ENCODE measurements at regions not wholly inside any gene's neighbourhood (a gene's known extent, or its start where the extent isn't known, plus 50 kb on each side); places are given as distances from the start of the nearest gene placed in this dataset.
A peak's percentile ranks its signal among the peaks of the same experiment; 100 is the strongest.
"Not testable (repeated sequence)": the region's sequence is repeated elsewhere in the genome, so short reads cannot be mapped to it uniquely, and the experiment has no call there.

DNA sequence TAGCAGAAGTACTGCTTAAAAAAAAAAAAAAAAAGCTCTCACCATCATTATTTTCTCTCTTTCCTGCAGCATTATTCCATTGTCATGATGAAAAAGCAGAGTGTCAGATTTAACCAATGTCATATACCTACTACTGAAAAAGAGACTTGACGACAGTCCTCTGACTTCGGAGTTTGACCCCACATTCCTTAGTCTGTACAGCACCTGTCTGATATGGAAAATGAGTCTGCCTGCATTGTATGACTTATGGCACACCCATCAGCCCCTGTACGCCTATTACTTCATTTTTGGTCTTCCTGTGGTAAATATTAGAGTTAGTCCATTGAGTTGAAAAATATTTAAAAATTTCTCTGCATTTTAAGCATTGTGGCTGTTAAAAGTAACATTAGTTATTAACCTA is 54.5 kb upstream of the NOX4 start:
- H3K4me1 ChIP-seq (ENCODE audit: control insufficient read depth, insufficient read depth, low read length), result no peaks in the 10 kb centered on the region
- H3K27me3 ChIP-seq (ENCODE audit: control insufficient read depth, insufficient read depth, low read length), result no peaks in the 10 kb centered on the region
- H3K9me3 ChIP-seq (replicated peaks; ENCODE audit: control insufficient read depth, low read depth, low read length), result no peaks in the 10 kb centered on the region
- no peaks in the 10 kb centered on the region for H3K36me3 ChIP-seq (ENCODE audit: control insufficient read depth, insufficient read depth, low read length)
- WGBS (ENCODE audit: insufficient coverage), result no CpG with 5 or more reads among the region's 3 CpGs
- H3K4me3 ChIP-seq (ENCODE audit: low read length), result no peak overlapping the region
- no peak for DNase-seq
- no peak overlapping the region for H3K27ac ChIP-seq (ENCODE audit: low read length)

DNA sequence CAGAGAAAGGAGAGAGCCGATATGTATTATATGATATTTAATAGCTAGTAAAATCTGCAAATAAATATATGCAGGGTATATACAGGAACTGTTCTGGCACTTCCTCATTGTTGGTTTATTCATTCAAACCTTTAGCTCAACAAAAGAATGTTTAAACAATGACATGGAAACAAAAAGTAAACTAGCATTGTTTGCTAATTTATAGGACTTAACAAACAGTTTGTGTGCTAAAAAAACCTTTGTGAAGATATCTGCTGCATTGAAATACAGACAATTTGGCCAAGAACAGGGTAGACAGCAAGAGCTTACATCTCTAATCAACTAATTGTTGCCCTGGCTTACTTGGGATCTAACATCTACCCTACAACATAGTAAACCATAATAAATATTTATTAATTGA is 64.6 kb upstream of the NOX4 start:
- H3K4me3 ChIP-seq (ENCODE audit: low read length); H3K4me1 ChIP-seq (ENCODE audit: control insufficient read depth, insufficient read depth, low read length); H3K9me3 ChIP-seq (replicated peaks; ENCODE audit: control insufficient read depth, low read depth, low read length); DNase-seq; H3K27ac ChIP-seq (ENCODE audit: low read length); H3K36me3 ChIP-seq (ENCODE audit: control insufficient read depth, insufficient read depth, low read length); H3K27me3 ChIP-seq (ENCODE audit: control insufficient read depth, insufficient read depth, low read length): not testable (repeated sequence)
- no CpG with 5 or more reads among the region's 1 CpG for WGBS (ENCODE audit: insufficient coverage)

DNA sequence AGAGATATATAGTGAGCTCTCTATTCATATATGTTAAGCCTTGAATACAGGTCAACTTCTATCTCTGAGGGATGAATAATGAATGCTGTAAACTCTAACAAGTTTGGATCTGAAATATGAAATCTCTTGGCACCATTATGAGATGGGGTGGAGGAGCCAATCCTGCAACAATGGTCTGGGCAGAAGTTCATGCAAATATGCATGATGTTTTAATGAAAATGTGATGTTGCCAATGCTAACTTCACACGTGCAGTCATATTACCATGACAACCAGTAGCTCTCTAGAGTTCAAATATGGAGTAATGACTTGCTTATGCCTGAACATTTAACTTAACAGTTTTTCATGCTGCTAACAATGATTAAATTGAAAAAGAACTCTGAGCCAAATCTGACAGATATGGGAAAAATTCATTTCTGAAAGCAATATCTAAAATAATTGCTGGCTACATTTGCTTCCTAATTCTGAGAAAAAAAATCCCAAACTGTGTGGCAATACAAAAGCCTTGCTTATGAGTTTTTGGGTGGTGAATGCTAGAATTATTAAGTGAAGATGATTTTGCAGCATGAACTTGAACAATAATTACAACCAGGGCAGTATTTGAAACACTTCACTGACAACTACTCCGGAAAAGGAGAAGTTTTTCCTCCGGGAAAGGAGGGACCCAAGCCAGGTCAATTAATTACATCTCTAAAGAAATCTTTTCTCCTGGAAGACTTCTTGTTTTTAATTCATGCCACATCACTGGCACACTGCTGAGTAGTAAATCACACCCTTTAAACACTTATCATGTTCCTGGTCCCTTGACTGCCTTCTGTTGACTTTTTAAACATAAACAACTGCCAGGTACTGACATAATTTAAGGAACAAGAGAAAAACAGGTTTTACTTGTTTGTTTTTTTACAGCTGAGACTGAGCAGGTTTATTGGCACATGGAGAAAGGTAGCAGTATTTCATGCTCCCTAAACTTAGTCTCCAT is 65.8 kb upstream of the NOX4 start:
- H3K4me3 ChIP-seq (ENCODE audit: low read length); H3K9me3 ChIP-seq (replicated peaks; ENCODE audit: control insufficient read depth, low read depth, low read length); H3K27me3 ChIP-seq (ENCODE audit: control insufficient read depth, insufficient read depth, low read length); H3K27ac ChIP-seq (ENCODE audit: low read length); H3K4me1 ChIP-seq (ENCODE audit: control insufficient read depth, insufficient read depth, low read length); H3K36me3 ChIP-seq (ENCODE audit: control insufficient read depth, insufficient read depth, low read length): not testable (repeated sequence)
- WGBS (ENCODE audit: insufficient coverage), result 30% methylated on average over 2 of the region's 3 CpGs
- DNase-seq, result peak; percentile 86

DNA sequence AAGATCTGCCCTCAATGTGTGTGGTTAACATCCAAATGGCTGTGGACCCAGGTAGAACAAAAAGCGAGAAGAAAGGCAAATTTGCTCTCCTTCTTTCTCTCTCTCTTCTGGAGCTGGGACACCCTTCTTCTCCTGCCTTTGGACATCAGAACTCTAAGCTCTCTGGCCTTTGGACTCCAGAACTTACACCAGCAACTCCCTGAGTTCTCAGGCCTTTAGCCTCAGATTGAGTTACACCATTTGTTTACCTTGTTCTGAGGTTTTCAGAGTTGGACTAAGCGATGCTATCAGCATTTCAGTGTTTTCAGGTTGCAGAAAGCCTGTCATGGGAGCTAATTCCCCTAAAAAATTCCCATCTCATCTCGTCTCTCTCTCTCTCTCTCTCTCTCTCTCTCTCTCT is 69.4 kb upstream of the NOX4 start:
- not testable (repeated sequence) for H3K9me3 ChIP-seq (replicated peaks; ENCODE audit: control insufficient read depth, low read depth, low read length)
- WGBS (ENCODE audit: insufficient coverage), result no CpG with 5 or more reads among the region's 3 CpGs

DNA sequence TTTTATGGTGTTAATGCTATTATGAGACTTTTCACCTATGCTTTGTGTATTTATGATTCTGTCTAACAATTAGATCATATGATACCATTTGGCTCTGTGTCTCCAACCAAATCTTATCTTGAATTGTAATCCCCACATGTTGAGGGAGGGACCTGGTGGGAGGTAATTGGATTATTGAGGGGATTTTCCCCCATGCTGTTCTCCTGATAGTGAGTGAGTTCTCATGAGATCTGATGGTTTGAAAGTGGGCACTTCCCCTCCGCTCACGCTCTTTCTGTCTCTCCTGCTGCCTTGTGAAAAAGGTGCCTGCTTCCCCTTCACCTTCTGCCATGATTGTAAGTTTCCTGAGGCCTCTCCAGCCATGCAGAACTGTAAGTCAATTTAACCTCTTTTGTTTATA is 71.6 kb upstream of the NOX4 start:
- H3K4me1 ChIP-seq (ENCODE audit: control insufficient read depth, insufficient read depth, low read length); DNase-seq; H3K27ac ChIP-seq (ENCODE audit: low read length); H3K9me3 ChIP-seq (replicated peaks; ENCODE audit: control insufficient read depth, low read depth, low read length); H3K27me3 ChIP-seq (ENCODE audit: control insufficient read depth, insufficient read depth, low read length); H3K36me3 ChIP-seq (ENCODE audit: control insufficient read depth, insufficient read depth, low read length); H3K4me3 ChIP-seq (ENCODE audit: low read length): not testable (repeated sequence)
- WGBS (ENCODE audit: insufficient coverage), result no CpG with 5 or more reads among the region's 2 CpGs

More for the DNA sequence above, 69.4 kb upstream of the NOX4 start:
- not testable (repeated sequence) for H3K27me3 ChIP-seq (ENCODE audit: control insufficient read depth, insufficient read depth, low read length); H3K36me3 ChIP-seq (ENCODE audit: control insufficient read depth, insufficient read depth, low read length); H3K27ac ChIP-seq (ENCODE audit: low read length); H3K4me3 ChIP-seq (ENCODE audit: low read length); DNase-seq; H3K4me1 ChIP-seq (ENCODE audit: control insufficient read depth, insufficient read depth, low read length)

DNA sequence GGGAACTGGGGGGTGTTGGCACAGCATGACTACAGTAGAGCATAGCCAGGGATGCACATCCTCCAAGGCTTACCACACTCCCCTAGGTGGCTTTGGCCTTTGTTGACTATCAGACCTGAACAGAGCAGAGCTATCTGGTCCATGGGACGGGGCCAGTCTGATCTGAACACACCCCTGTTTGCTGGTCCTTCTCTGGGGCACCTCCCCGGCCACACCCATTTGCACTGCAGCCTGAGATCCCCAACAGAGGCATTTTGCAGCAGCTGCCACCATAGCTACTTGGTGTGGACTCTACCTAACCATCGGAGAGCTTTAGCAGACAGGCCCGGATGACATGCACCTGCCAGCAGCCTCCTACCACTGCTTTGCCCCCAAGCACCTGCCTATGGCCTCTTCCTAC is 75.8 kb upstream of the NOX4 start:
- H3K4me3 ChIP-seq (ENCODE audit: low read length), result no peak overlapping the region
- DNase-seq, result no peak
- WGBS (ENCODE audit: insufficient coverage), result 89% methylated on average over 4 of the region's 4 CpGs
- no peaks in the 10 kb centered on the region for H3K9me3 ChIP-seq (replicated peaks; ENCODE audit: control insufficient read depth, low read depth, low read length)
- no peaks in the 10 kb centered on the region for H3K36me3 ChIP-seq (ENCODE audit: control insufficient read depth, insufficient read depth, low read length)
- no peaks in the 10 kb centered on the region for H3K27me3 ChIP-seq (ENCODE audit: control insufficient read depth, insufficient read depth, low read length)
- H3K4me1 ChIP-seq (ENCODE audit: control insufficient read depth, insufficient read depth, low read length), result no peaks in the 10 kb centered on the region
- H3K27ac ChIP-seq (ENCODE audit: low read length), result no peak overlapping the region

DNA sequence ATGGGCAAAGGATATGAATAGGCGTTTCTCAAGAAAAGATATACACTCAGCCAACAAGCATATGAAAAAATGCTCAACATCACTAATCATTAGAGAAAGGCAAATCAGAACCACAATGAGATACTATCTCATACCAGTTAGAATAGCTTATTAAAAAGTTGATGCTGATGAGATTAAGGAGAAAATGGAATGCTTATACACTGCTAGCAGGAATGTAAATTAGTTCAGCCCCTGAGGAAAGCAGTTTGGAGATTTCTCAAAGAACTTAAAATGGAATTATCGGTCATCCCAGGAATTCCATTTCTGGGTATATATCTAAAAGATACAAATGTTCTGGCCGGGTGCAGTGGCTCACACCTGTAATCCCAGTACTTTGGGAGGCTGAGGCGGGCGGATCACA is 78.2 kb upstream of the NOX4 start:
- H3K4me1 ChIP-seq (ENCODE audit: control insufficient read depth, insufficient read depth, low read length); DNase-seq; H3K9me3 ChIP-seq (replicated peaks; ENCODE audit: control insufficient read depth, low read depth, low read length); H3K4me3 ChIP-seq (ENCODE audit: low read length); H3K27me3 ChIP-seq (ENCODE audit: control insufficient read depth, insufficient read depth, low read length); H3K36me3 ChIP-seq (ENCODE audit: control insufficient read depth, insufficient read depth, low read length); H3K27ac ChIP-seq (ENCODE audit: low read length): not testable (repeated sequence)
- 64% methylated on average over 3 of the region's 5 CpGs for WGBS (ENCODE audit: insufficient coverage)

DNA sequence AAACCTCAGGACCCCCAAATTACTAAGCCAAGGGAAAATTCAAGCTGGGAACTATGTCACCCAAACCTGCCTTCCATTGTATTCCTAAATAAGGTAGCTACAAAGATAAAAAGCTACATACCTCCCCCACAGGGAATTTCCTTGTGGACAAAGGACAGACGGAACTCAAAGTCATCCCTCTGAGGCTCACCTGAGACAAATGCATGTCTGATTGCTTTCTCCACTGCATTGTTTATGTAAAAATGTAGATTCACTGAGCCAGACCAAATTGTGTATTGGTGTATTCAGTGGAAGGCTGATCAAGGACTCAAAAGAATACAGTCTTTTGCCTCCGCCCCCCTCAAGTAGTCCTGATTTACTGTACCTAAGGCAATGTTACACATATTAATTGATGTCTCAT is 80.5 kb upstream of the NOX4 start:
- WGBS (ENCODE audit: insufficient coverage), result no CpG with 5 or more reads among the region's 2 CpGs
- DNase-seq; H3K27ac ChIP-seq (ENCODE audit: low read length); H3K9me3 ChIP-seq (replicated peaks; ENCODE audit: control insufficient read depth, low read depth, low read length); H3K27me3 ChIP-seq (ENCODE audit: control insufficient read depth, insufficient read depth, low read length); H3K4me3 ChIP-seq (ENCODE audit: low read length); H3K36me3 ChIP-seq (ENCODE audit: control insufficient read depth, insufficient read depth, low read length); H3K4me1 ChIP-seq (ENCODE audit: control insufficient read depth, insufficient read depth, low read length): not testable (repeated sequence)

DNA sequence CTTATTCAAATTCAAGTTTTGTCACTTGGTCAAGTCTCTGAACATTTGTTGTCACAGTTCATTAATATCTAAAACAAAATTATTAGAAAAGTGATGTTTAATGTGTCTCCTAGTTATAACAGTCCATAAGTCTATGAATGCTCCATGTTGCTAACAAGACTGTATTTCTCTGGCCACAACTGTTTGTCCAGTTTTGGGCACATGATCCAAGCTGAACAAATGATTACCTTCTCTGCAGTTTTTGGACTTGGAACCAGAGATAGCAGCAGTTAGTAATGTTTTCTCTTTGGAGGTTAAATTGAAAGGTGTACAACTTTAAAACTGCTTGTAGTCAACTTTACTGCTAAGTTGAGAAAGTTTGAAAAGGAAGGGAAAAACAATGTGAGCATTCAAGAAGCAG is 84.7 kb upstream of the NOX4 start:
- H3K4me3 ChIP-seq (ENCODE audit: low read length); H3K36me3 ChIP-seq (ENCODE audit: control insufficient read depth, insufficient read depth, low read length); H3K9me3 ChIP-seq (replicated peaks; ENCODE audit: control insufficient read depth, low read depth, low read length); H3K27me3 ChIP-seq (ENCODE audit: control insufficient read depth, insufficient read depth, low read length); DNase-seq; H3K4me1 ChIP-seq (ENCODE audit: control insufficient read depth, insufficient read depth, low read length); H3K27ac ChIP-seq (ENCODE audit: low read length): not testable (repeated sequence)

DNA sequence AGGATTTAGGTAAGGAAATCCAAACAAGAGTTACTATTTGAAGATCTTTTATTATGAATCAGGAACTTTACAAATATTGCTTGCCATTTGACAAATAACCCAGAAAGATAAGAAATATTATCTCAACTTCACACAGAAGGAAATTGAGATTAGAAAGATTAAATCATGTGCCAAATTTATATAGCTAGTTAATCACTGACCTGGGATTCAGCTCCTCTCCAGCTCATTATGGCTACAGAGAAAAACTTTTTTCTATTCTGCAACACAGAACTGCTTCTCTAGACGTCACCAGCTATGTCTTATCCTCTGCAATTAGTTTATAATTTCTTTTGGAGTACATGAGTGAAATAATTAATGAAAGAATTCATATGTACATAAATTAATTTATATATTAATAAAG is 86.3 kb upstream of the NOX4 start:
- H3K4me3 ChIP-seq (ENCODE audit: low read length); H3K9me3 ChIP-seq (replicated peaks; ENCODE audit: control insufficient read depth, low read depth, low read length); H3K27me3 ChIP-seq (ENCODE audit: control insufficient read depth, insufficient read depth, low read length); H3K27ac ChIP-seq (ENCODE audit: low read length); H3K36me3 ChIP-seq (ENCODE audit: control insufficient read depth, insufficient read depth, low read length); H3K4me1 ChIP-seq (ENCODE audit: control insufficient read depth, insufficient read depth, low read length); DNase-seq: not testable (repeated sequence)
- no CpG with 5 or more reads among the region's 1 CpG for WGBS (ENCODE audit: insufficient coverage)

DNA sequence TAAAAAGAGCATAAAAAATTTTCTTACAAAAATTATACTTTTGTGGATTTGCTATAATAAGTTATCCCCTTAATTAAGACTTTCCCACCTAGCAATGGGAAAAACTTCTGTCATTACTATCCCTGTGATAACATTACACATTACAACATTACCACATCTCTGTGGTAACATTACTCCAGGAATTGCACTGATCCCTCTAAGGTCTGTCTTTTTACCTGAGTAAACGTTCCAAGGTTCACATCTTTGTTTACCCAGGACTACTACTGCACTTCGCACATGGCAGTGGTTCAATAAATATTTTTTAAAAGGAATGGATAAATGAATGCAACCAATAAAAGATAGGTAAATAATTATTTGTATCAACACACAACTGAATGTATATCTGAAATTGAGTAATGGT is 92.4 kb upstream of the NOX4 start:
- H3K4me1 ChIP-seq (ENCODE audit: control insufficient read depth, insufficient read depth, low read length), result no peaks in the 10 kb centered on the region
- H3K27me3 ChIP-seq (ENCODE audit: control insufficient read depth, insufficient read depth, low read length), result no peaks in the 10 kb centered on the region
- no peaks in the 10 kb centered on the region for H3K9me3 ChIP-seq (replicated peaks; ENCODE audit: control insufficient read depth, low read depth, low read length)
- WGBS (ENCODE audit: insufficient coverage), result no CpG with 5 or more reads among the region's 2 CpGs
- no peak overlapping the region for H3K27ac ChIP-seq (ENCODE audit: low read length)
- no peak for DNase-seq
- H3K36me3 ChIP-seq (ENCODE audit: control insufficient read depth, insufficient read depth, low read length), result no peaks in the 10 kb centered on the region
- H3K4me3 ChIP-seq (ENCODE audit: low read length), result no peak overlapping the region

All from muscle of leg (tissue), 3 donors.